Motor neuron (in vitro differentiated cells): ENCODE measurements at regions not wholly inside any gene's neighbourhood (a gene's known extent, or its start where the extent isn't known, plus 50 kb on each side); places are given as distances from the start of the nearest gene placed in this dataset.
A peak's percentile ranks its signal among the peaks of the same experiment; 100 is the strongest.

ENCODE experiments used
- ATAC-seq, 8 experiments: fragments of 200-7000 bp; cut with Tn5 transposase; replicated peaks in 6 of 8; 2 replicates each; pipeline ENCODE4 v1.8.0; 2021; ENCODE audit warnings: mild to moderate bottlenecking in 8 of 8, moderate library complexity in 8 of 8
- H3K27ac ChIP-seq, 2 donors: fragments of 250-450 bp; sonication (Bioruptor Pico); 2 replicates each; pipeline ENCODE4 v1.9.0; 2021; ENCODE audit warnings: antibody characterized with exemption in 2 of 2, mild to moderate bottlenecking in 2 of 2, moderate library complexity in 1 of 2
- H3K4me1 ChIP-seq, 2 donors: fragments of 250-450 bp; sonication (Bioruptor Pico); replicated peaks in 1 of 2; 2 replicates each; pipeline ENCODE4 v1.6.1; 2021; ENCODE audit warnings: antibody characterized with exemption in 2 of 2, mild to moderate bottlenecking in 2 of 2, moderate library complexity in 1 of 2
- H3K4me3 ChIP-seq, 5 donors: fragments of 250-450 bp; sonication (Bioruptor Pico); 2 replicates each; pipeline ENCODE4 v1.9.0; 2021; ENCODE audit warnings: antibody characterized with exemption in 5 of 5, mild to moderate bottlenecking in 5 of 5, moderate library complexity in 4 of 5
- WGBS, 10 experiments: fragments of 450-650 bp; shearing (Covaris generic); methylation state at CpG; one replicate each; pipeline ENCODE4 v1.0.0; 2022; 5-methylcytosine and 5-hydroxymethylcytosine counted together
- in situ Hi-C, 9 experiments: fragments of 400-800 bp; cut with MboI; loops; one replicate each; pipeline ENCODE4 v1.15.0; 2021; ENCODE audit warnings: low sequenced_read_pairs in 9 of 9, low pct_unique_long_range_greater_than_20kb in 2 of 9; ENCODE audit not compliant: unreplicated experiment in 9 of 9

- H3K4me3 ChIP-seq: no peak overlapping the region
- in situ Hi-C loops: no loop called here
- H3K4me1 ChIP-seq: peaks cover 3 to 9% of the 10 kb centered on the region in 2 donors
- ATAC-seq: peak in 5 of 8 experiments; percentile 55 to 96 (median 65)
- H3K27ac ChIP-seq: no peak overlapping the region
- WGBS, 10 experiments: 0 to 63% (median 23%) methylated on average over 1 to 2 of the region's 2 CpGs; no CpG with 5 or more reads in 2 of the 10 experiments
These were observed 172.8 kb downstream of the PDHA2 start for GRCh38 chr4:96012687-96013086.

- H3K4me1 ChIP-seq: peaks cover 3 to 9% of the 10 kb centered on the region in 2 donors
- in situ Hi-C loops: no loop called here
- no peak overlapping the region for H3K4me3 ChIP-seq
- no peak overlapping the region for H3K27ac ChIP-seq
- 17 to 100% (median 80%) methylated on average over 1 to 4 of the region's 4 CpGs for WGBS, 10 experiments
- peak in 6 of 8 experiments; percentile 50 to 80 (median 68) for ATAC-seq
These were observed 176.9 kb downstream of the PDHA2 start for GRCh38 chr4:96016634-96017299.

- WGBS, 10 experiments: 0 to 88% (median 40%) methylated on average over 1 of the region's 1 CpG; no CpG with 5 or more reads in 4 of the 10 experiments
- no peak for ATAC-seq
- H3K4me1 ChIP-seq: no peaks in the 10 kb centered on the region
- H3K27ac ChIP-seq: no peak overlapping the region
- in situ Hi-C loops: no loop called here
- no peak overlapping the region for H3K4me3 ChIP-seq
These were observed 185.1 kb downstream of the PDHA2 start for GRCh38 chr4:96025011-96025410.

GRCh38 chr4:96035727-96036126, 195.8 kb downstream of the PDHA2 start:
- Histone ChIP-seq H3K4me3 (no peak overlapping the region), H3K27ac (no peak overlapping the region), H3K4me1 (peaks cover 6 to 21% of the 10 kb centered on the region in 2 donors)
- peak in 2 of 8 experiments; percentile 29 to 38 for ATAC-seq
- in situ Hi-C loops: no loop called here

- in situ Hi-C loops: no loop called here
- H3K4me3 ChIP-seq: no peak overlapping the region
- WGBS, 10 experiments: 0 to 100% (median 60%) methylated on average over 1 to 3 of the region's 3 CpGs; no CpG with 5 or more reads in 1 of the 10 experiments
- H3K27ac ChIP-seq: no peak overlapping the region
- H3K4me1 ChIP-seq: peaks cover 6 to 21% of the 10 kb centered on the region in 2 donors
- no peak for ATAC-seq
These were observed 196.9 kb downstream of the PDHA2 start for GRCh38 chr4:96036781-96037180.

- H3K27ac ChIP-seq: no peak overlapping the region
- peaks cover 6 to 21% of the 10 kb centered on the region in 2 donors for H3K4me1 ChIP-seq
- H3K4me3 ChIP-seq: no peak overlapping the region
- no peak for ATAC-seq
- whole genome bisulfite sequencing, 10 experiments: 0 to 100% (median 85%) methylated on average over 1 to 2 of the region's 2 CpGs; no CpG with 5 or more reads in 3 of the 10 experiments
- in situ Hi-C loops: no loop called here
These were observed 197.8 kb downstream of the PDHA2 start for GRCh38 chr4:96037705-96038104.

GRCh38 chr4:96039217-96039616, 199.3 kb downstream of the PDHA2 start:
- H3K27ac ChIP-seq: no peak overlapping the region
- WGBS, 10 experiments: 0 to 50% (median 31%) methylated on average over 1 of the region's 1 CpG; no CpG with 5 or more reads in 4 of the 10 experiments
- peaks cover 6 to 21% of the 10 kb centered on the region in 2 donors for H3K4me1 ChIP-seq
- in situ Hi-C loops: no loop called here
- ATAC-seq: peak in 5 of 8 experiments; percentile 57 to 72 (median 61)
- H3K4me3 ChIP-seq: no peak overlapping the region

- in situ Hi-C loops: no loop called here
- Histone ChIP-seq H3K4me1 (peaks cover 6 to 21% of the 10 kb centered on the region in 2 donors), H3K4me3 (no peak overlapping the region), H3K27ac (no peak overlapping the region)
- WGBS, 10 experiments: 0 to 66% (median 0%) methylated on average over 1 to 2 of the region's 2 CpGs; no CpG with 5 or more reads in 3 of the 10 experiments
- peak in 3 of 8 experiments; percentile 37 to 97 (median 60) for ATAC-seq
These were observed 200.0 kb downstream of the PDHA2 start for GRCh38 chr4:96039803-96040436.

- no peak overlapping the region for H3K4me3 ChIP-seq
- ATAC-seq: no peak
- 4 to 100% (median 88%) methylated on average over 1 to 4 of the region's 4 CpGs; no CpG with 5 or more reads in 1 of the 10 experiments for WGBS, 10 experiments
- H3K27ac ChIP-seq: no peak overlapping the region
- peaks cover 0 to 8% of the 10 kb centered on the region in 2 donors for H3K4me1 ChIP-seq
- in situ Hi-C loops: no loop called here
These were observed 205.1 kb downstream of the PDHA2 start for GRCh38 chr4:96044971-96045370.

GRCh38 chr4:96052827-96053226, 212.9 kb downstream of the PDHA2 start:
- in situ Hi-C loops: no loop called here
- ATAC-seq: no peak
- 22 to 90% (median 80%) methylated on average over 1 of the region's 1 CpG; no CpG with 5 or more reads in 3 of the 10 experiments for WGBS, 10 experiments
- Histone ChIP-seq H3K4me3 (no peak overlapping the region), H3K4me1 (no peaks in the 10 kb centered on the region), H3K27ac (no peak overlapping the region)

GRCh38 chr4:96056346-96056934, 216.5 kb downstream of the PDHA2 start:
- in situ Hi-C loops: no loop called here
- no peaks in the 10 kb centered on the region for H3K4me1 ChIP-seq
- no peak for ATAC-seq
- 0 to 100% (median 33%) methylated on average over 1 to 7 of the region's 12 CpGs; no CpG with 5 or more reads in 1 of the 10 experiments for WGBS, 10 experiments
- H3K27ac ChIP-seq: no peak overlapping the region
- no peak overlapping the region for H3K4me3 ChIP-seq

- H3K4me3 ChIP-seq: no peak overlapping the region
- in situ Hi-C loops: no loop called here
- no peak overlapping the region for H3K27ac ChIP-seq
- no peak for ATAC-seq
- 0 to 92% (median 62%) methylated on average over 1 to 2 of the region's 2 CpGs; no CpG with 5 or more reads in 5 of the 10 experiments for WGBS, 10 experiments
- no peaks in the 10 kb centered on the region for H3K4me1 ChIP-seq
These were observed 223.7 kb downstream of the PDHA2 start for GRCh38 chr4:96063639-96064038.

GRCh38 chr4:96073461-96073860, 233.6 kb downstream of the PDHA2 start:
- no peak overlapping the region for H3K4me3 ChIP-seq
- in situ Hi-C loops: no loop called here
- no peak overlapping the region for H3K27ac ChIP-seq
- no peak for ATAC-seq
- peaks cover 0 to 4% of the 10 kb centered on the region in 2 donors for H3K4me1 ChIP-seq
- 0 to 94% (median 83%) methylated on average over 2 of the region's 2 CpGs for WGBS, 10 experiments
